NOMO-1 treated with DMSO at 0.1 percent for 48 hours (cell line): ENCODE measurements at regions not wholly inside any gene's neighbourhood (a gene's known extent, or its start where the extent isn't known, plus 50 kb on each side); places are given as distances from the start of the nearest gene placed in this dataset.

ENCODE experiments used
- DNase-seq: peaks from one replicate; lab custom pipeline; 2025; ENCODE audit not compliant: unreplicated experiment; lab: John Stamatoyannopoulos, UW

- no peak for DNase-seq
Observed at GRCh38 chr11:80584661-80585060, 1143.8 kb upstream of the TENM4 start.

- DNase-seq, result no peak
Observed at GRCh38 chr11:80569832-80570231, 1129.0 kb upstream of the TENM4 start.

- DNase-seq, result no peak
Observed at GRCh38 chr11:80565231-80565630, 1124.4 kb upstream of the TENM4 start.

- no peak for DNase-seq
Observed at GRCh38 chr11:80562523-80563125, 1121.8 kb upstream of the TENM4 start.

- no peak for DNase-seq
Observed at GRCh38 chr11:80559942-80560341, 1119.1 kb upstream of the TENM4 start.

- DNase-seq, result no peak
Observed at GRCh38 chr11:80553565-80553964, 1112.7 kb upstream of the TENM4 start.

GRCh38 chr11:80542704-80543103 lies 1101.9 kb upstream of the TENM4 start:
- DNase-seq, result no peak

GRCh38 chr11:80538040-80538439 lies 1097.2 kb upstream of the TENM4 start:
- DNase-seq, result no peak

- no peak for DNase-seq
Observed at GRCh38 chr11:80533463-80533862, 1092.6 kb upstream of the TENM4 start.

GRCh38 chr11:80532633-80533232 lies 1091.9 kb upstream of the TENM4 start:
- DNase-seq, result no peak

- DNase-seq, result no peak
Observed at GRCh38 chr11:80529726-80530125, 1088.9 kb upstream of the TENM4 start.

- no peak for DNase-seq
Observed at GRCh38 chr11:80525663-80526405, 1085.0 kb upstream of the TENM4 start.

GRCh38 chr11:80524349-80524748 lies 1083.5 kb upstream of the TENM4 start:
- no peak for DNase-seq

GRCh38 chr11:80523057-80523456 lies 1082.2 kb upstream of the TENM4 start:
- DNase-seq, result peak; percentile 8

- DNase-seq, result no peak
Observed at GRCh38 chr11:80521592-80521991, 1080.8 kb upstream of the TENM4 start.

GRCh38 chr11:80520507-80520887 lies 1079.7 kb upstream of the TENM4 start:
- DNase-seq, result no peak

- no peak for DNase-seq
Observed at GRCh38 chr11:80519596-80520506, 1079.0 kb upstream of the TENM4 start.

- no peak for DNase-seq
Observed at GRCh38 chr11:80517701-80518100, 1076.9 kb upstream of the TENM4 start.

GRCh38 chr11:80515097-80515496 lies 1074.3 kb upstream of the TENM4 start:
- no peak for DNase-seq

- no peak for DNase-seq
Observed at GRCh38 chr11:80512491-80512890, 1071.7 kb upstream of the TENM4 start.

- DNase-seq, result no peak
Observed at GRCh38 chr11:80505771-80506170, 1064.9 kb upstream of the TENM4 start.
